ENCODE measurements at regions not wholly inside any gene's neighbourhood (a gene's known extent, or its start where the extent isn't known, plus 50 kb on each side); places are given as distances from the start of the nearest gene placed in this dataset.

GRCh38 chr20:52812231-52812847 lies 159.8 kb upstream of the TSHZ2 start:
- no peak for TF ChIP-seq CTCF (IDR thresholded peaks at IDR 0.05)
- intact Hi-C loops (cut with DNase I; ENCODE audit: low total_unique reads), result no loop called here
- no peak for DNase-seq
- Histone ChIP-seq H3K36me3 (no peaks in the 10 kb centered on the region), H3K27me3 (no peaks in the 10 kb centered on the region), H3K9me3 (no peaks in the 10 kb centered on the region), H3K4me1 (no peaks in the 10 kb centered on the region), H3K27ac (no peak overlapping the region), H3K4me3 (no peak overlapping the region)

GRCh38 chr20:52809003-52809402 lies 163.2 kb upstream of the TSHZ2 start:
- intact Hi-C loops (cut with DNase I; ENCODE audit: low total_unique reads), result no loop called here
- H3K36me3 ChIP-seq, result no peaks in the 10 kb centered on the region
- no peaks in the 10 kb centered on the region for H3K9me3 ChIP-seq
- no peaks in the 10 kb centered on the region for H3K27me3 ChIP-seq
- no peak overlapping the region for H3K4me3 ChIP-seq
- TF ChIP-seq CTCF (IDR thresholded peaks at IDR 0.05), result no peak
- DNase-seq, result no peak
- H3K27ac ChIP-seq, result no peak overlapping the region
- no peaks in the 10 kb centered on the region for H3K4me1 ChIP-seq

- TF ChIP-seq CTCF (IDR thresholded peaks at IDR 0.05), result no peak
- no peaks in the 10 kb centered on the region for H3K9me3 ChIP-seq
- no peak for DNase-seq
- intact Hi-C loops (cut with DNase I; ENCODE audit: low total_unique reads), result no loop called here
- no peak overlapping the region for H3K4me3 ChIP-seq
- no peak overlapping the region for H3K27ac ChIP-seq
- H3K36me3 ChIP-seq, result no peaks in the 10 kb centered on the region
- no peaks in the 10 kb centered on the region for H3K27me3 ChIP-seq
- H3K4me1 ChIP-seq, result no peaks in the 10 kb centered on the region
These were observed 165.2 kb upstream of the TSHZ2 start for GRCh38 chr20:52806918-52807317.

- Histone ChIP-seq H3K9me3 (no peaks in the 10 kb centered on the region), H3K27me3 (no peaks in the 10 kb centered on the region), H3K36me3 (no peaks in the 10 kb centered on the region), H3K27ac (no peak overlapping the region), H3K4me1 (no peaks in the 10 kb centered on the region), H3K4me3 (no peak overlapping the region)
- TF ChIP-seq CTCF (IDR thresholded peaks at IDR 0.05), result no peak
- intact Hi-C loops (cut with DNase I; ENCODE audit: low total_unique reads), result no loop called here
- DNase-seq, result no peak
These were observed 166.3 kb upstream of the TSHZ2 start for GRCh38 chr20:52805843-52806242.

GRCh38 chr20:52805296-52805571 lies 166.9 kb upstream of the TSHZ2 start:
- no peaks in the 10 kb centered on the region for H3K9me3 ChIP-seq
- no peak overlapping the region for H3K4me3 ChIP-seq
- intact Hi-C loops (cut with DNase I; ENCODE audit: low total_unique reads), result no loop called here
- H3K27me3 ChIP-seq, result no peaks in the 10 kb centered on the region
- H3K4me1 ChIP-seq, result no peaks in the 10 kb centered on the region
- no peak for DNase-seq
- no peaks in the 10 kb centered on the region for H3K36me3 ChIP-seq
- no peak for TF ChIP-seq CTCF (IDR thresholded peaks at IDR 0.05)
- no peak overlapping the region for H3K27ac ChIP-seq

Data from tibial artery (tissue), 4 donors.